LNCAP (cell line): ENCODE measurements at regions not wholly inside any gene's neighbourhood (a gene's known extent, or its start where the extent isn't known, plus 50 kb on each side); places are given as distances from the start of the nearest gene placed in this dataset.

Experiments
- CTCF ChIP-seq: fragments of 450-650 bp; IDR thresholded peaks from 2 replicates; pipeline ENCODE4 v1.5.1; 2017; ENCODE audit warnings: mild to moderate bottlenecking

- TF ChIP-seq CTCF, result no peak
These were observed 308.1 kb upstream of the MYOCD start for GRCh38 chr17:12357600-12357999.

- no peak for TF ChIP-seq CTCF
These were observed 307.2 kb upstream of the MYOCD start for GRCh38 chr17:12358477-12358876.

- TF ChIP-seq CTCF, result no peak
These were observed 302.7 kb upstream of the MYOCD start for GRCh38 chr17:12362853-12363455.

GRCh38 chr17:12365805-12366204 is 299.9 kb upstream of the MYOCD start:
- no peak for TF ChIP-seq CTCF

GRCh38 chr17:12369065-12369464 is 296.6 kb upstream of the MYOCD start:
- no peak for TF ChIP-seq CTCF

GRCh38 chr17:12376276-12376675 is 289.4 kb upstream of the MYOCD start:
- TF ChIP-seq CTCF, result no peak

- TF ChIP-seq CTCF, result no peak
These were observed 279.5 kb upstream of the MYOCD start for GRCh38 chr17:12386225-12386624.

GRCh38 chr17:12388226-12388625 is 277.5 kb upstream of the MYOCD start:
- TF ChIP-seq CTCF, result no peak
